ENCODE measurements at regions not wholly inside any gene's neighbourhood (a gene's known extent, or its start where the extent isn't known, plus 50 kb on each side); places are given as distances from the start of the nearest gene placed in this dataset.

GRCh38 chr22:26822313-26822712, 164.9 kb downstream of the MIAT start:
- Histone ChIP-seq H3K4me1 (no peaks in the 10 kb centered on the region), H3K27ac (no peak overlapping the region), H3K36me3 (no peaks in the 10 kb centered on the region), H3K4me3 (no peak overlapping the region), H3K27me3 (no peaks in the 10 kb centered on the region), H3K9me3 (peaks cover 8% of the 10 kb centered on the region)
- TF ChIP-seq, protein P1, sequence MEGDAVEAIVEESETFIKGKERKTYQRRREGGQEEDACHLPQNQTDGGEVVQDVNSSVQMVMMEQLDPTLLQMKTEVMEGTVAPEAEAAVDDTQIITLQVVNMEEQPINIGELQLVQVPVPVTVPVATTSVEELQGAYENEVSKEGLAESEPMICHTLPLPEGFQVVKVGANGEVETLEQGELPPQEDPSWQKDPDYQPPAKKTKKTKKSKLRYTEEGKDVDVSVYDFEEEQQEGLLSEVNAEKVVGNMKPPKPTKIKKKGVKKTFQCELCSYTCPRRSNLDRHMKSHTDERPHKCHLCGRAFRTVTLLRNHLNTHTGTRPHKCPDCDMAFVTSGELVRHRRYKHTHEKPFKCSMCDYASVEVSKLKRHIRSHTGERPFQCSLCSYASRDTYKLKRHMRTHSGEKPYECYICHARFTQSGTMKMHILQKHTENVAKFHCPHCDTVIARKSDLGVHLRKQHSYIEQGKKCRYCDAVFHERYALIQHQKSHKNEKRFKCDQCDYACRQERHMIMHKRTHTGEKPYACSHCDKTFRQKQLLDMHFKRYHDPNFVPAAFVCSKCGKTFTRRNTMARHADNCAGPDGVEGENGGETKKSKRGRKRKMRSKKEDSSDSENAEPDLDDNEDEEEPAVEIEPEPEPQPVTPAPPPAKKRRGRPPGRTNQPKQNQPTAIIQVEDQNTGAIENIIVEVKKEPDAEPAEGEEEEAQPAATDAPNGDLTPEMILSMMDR (IDR thresholded peaks at IDR 0.05), result no peak
- TF ChIP-seq POLR2A (IDR thresholded peaks at IDR 0.05) (no peak), POLR2AphosphoS5 (IDR thresholded peaks at IDR 0.05; ENCODE audit: insufficient read depth in 1 of 2, low read depth in 1 of 2) (no peak)
- intact Hi-C loops (cut with DNase I), result no loop called here
- no peak for DNase-seq (ENCODE audit: extremely low spot score in 2 of 2)

GRCh38 chr22:26823966-26824365, 166.6 kb downstream of the MIAT start:
- Histone ChIP-seq H3K27ac (no peak overlapping the region), H3K27me3 (no peaks in the 10 kb centered on the region), H3K9me3 (no peaks in the 10 kb centered on the region), H3K4me3 (no peak overlapping the region), H3K4me1 (no peaks in the 10 kb centered on the region), H3K36me3 (no peaks in the 10 kb centered on the region)
- intact Hi-C loops (cut with DNase I), result no loop called here
- no peak for TF ChIP-seq POLR2A (IDR thresholded peaks at IDR 0.05)
- TF ChIP-seq, protein P1 (IDR thresholded peaks at IDR 0.05), result no peak
- no peak for TF ChIP-seq POLR2AphosphoS5 (IDR thresholded peaks at IDR 0.05; ENCODE audit: insufficient read depth in 1 of 2, low read depth in 1 of 2)
- DNase-seq (ENCODE audit: extremely low spot score in 2 of 2), result no peak

GRCh38 chr22:26825960-26826935, 168.9 kb downstream of the MIAT start:
- TF ChIP-seq POLR2A (IDR thresholded peaks at IDR 0.05) (no peak), POLR2AphosphoS5 (IDR thresholded peaks at IDR 0.05; ENCODE audit: insufficient read depth in 1 of 2, low read depth in 1 of 2) (no peak)
- TF ChIP-seq, protein P1 (IDR thresholded peaks at IDR 0.05), result no peak
- Histone ChIP-seq H3K9me3 (no peaks in the 10 kb centered on the region), H3K4me1 (no peaks in the 10 kb centered on the region), H3K27ac (no peak overlapping the region), H3K4me3 (no peak overlapping the region), H3K27me3 (no peaks in the 10 kb centered on the region), H3K36me3 (no peaks in the 10 kb centered on the region)
- DNase-seq (ENCODE audit: extremely low spot score in 2 of 2), result no peak
- intact Hi-C loops (cut with DNase I), result no loop called here

- Histone ChIP-seq H3K9me3 (no peaks in the 10 kb centered on the region), H3K27ac (no peak overlapping the region), H3K4me1 (no peaks in the 10 kb centered on the region), H3K4me3 (no peak overlapping the region), H3K36me3 (no peaks in the 10 kb centered on the region), H3K27me3 (no peaks in the 10 kb centered on the region)
- intact Hi-C loops (cut with DNase I), result no loop called here
- no peak for DNase-seq (ENCODE audit: extremely low spot score in 2 of 2)
- TF ChIP-seq POLR2AphosphoS5 (IDR thresholded peaks at IDR 0.05; ENCODE audit: insufficient read depth in 1 of 2, low read depth in 1 of 2) (no peak), POLR2A (IDR thresholded peaks at IDR 0.05) (no peak)
- TF ChIP-seq, protein P1 (IDR thresholded peaks at IDR 0.05), result no peak
These were observed 170.2 kb downstream of the MIAT start for GRCh38 chr22:26827611-26828010.

- Histone ChIP-seq H3K4me3 (no peak overlapping the region), H3K4me1 (no peaks in the 10 kb centered on the region), H3K27ac (no peak overlapping the region), H3K27me3 (no peaks in the 10 kb centered on the region), H3K9me3 (no peaks in the 10 kb centered on the region), H3K36me3 (no peaks in the 10 kb centered on the region)
- DNase-seq (ENCODE audit: extremely low spot score in 2 of 2), result no peak
- TF ChIP-seq, protein P1 (IDR thresholded peaks at IDR 0.05), result no peak
- intact Hi-C loops (cut with DNase I), result no loop called here
These were observed 170.9 kb downstream of the MIAT start for GRCh38 chr22:26828311-26828710.

Data from vagina (tissue), 2 donors.